ENCODE measurements at regions not wholly inside any gene's neighbourhood (a gene's known extent, or its start where the extent isn't known, plus 50 kb on each side); places are given as distances from the start of the nearest gene placed in this dataset.

DNA sequence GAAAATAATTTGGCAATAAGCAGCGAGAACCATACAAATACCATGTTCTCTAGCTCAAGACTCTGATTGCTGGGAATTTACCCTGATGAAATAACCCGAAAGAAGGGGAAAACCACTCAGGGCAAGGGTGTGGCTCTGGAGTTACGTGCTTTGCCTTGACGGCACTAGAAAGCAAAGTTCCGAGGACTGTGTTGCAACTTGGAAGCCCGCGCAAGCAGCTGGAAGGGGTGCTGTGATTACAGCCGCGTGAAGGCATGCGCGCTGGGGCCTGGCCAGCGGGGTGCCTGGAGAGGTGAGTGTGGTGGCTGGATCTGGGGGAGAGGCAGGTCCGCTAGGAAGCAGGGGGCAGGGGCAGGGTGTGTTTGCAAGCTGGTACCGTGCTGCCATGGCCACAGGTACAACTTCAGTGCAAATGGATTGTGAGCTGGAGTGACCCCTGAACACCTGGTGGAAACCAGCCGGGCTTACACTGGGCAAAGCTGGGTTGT, 52.6 kb upstream of the CNOT6 start:
- CTCF ChIA-PET = no interaction called here
- POLR2A ChIA-PET = no interaction called here

More for the DNA sequence above, 52.6 kb upstream of the CNOT6 start:
- Histone ChIP-seq H3K27me3 (ENCODE audit: control insufficient read depth, insufficient read depth, low read length) (no peaks in the 10 kb centered on the region), H3K4me3 (ENCODE audit: low read depth, low read length) (no peak overlapping the region), H3K36me3 (ENCODE audit: control insufficient read depth, insufficient read depth, low read length) (no peaks in the 10 kb centered on the region)
- TF ChIP-seq, protein P1, sequence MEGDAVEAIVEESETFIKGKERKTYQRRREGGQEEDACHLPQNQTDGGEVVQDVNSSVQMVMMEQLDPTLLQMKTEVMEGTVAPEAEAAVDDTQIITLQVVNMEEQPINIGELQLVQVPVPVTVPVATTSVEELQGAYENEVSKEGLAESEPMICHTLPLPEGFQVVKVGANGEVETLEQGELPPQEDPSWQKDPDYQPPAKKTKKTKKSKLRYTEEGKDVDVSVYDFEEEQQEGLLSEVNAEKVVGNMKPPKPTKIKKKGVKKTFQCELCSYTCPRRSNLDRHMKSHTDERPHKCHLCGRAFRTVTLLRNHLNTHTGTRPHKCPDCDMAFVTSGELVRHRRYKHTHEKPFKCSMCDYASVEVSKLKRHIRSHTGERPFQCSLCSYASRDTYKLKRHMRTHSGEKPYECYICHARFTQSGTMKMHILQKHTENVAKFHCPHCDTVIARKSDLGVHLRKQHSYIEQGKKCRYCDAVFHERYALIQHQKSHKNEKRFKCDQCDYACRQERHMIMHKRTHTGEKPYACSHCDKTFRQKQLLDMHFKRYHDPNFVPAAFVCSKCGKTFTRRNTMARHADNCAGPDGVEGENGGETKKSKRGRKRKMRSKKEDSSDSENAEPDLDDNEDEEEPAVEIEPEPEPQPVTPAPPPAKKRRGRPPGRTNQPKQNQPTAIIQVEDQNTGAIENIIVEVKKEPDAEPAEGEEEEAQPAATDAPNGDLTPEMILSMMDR (IDR thresholded peaks at IDR 0.05; ENCODE audit: insufficient read depth, low read depth, low read length) = no peak
- DNase-seq (ENCODE audit: low read depth) = no peak
